T-helper 2 cell (primary cell): ENCODE measurements at regions not wholly inside any gene's neighbourhood (a gene's known extent, or its start where the extent isn't known, plus 50 kb on each side); places are given as distances from the start of the nearest gene placed in this dataset.
"Not testable (repeated sequence)": the region's sequence is repeated elsewhere in the genome, so short reads cannot be mapped to it uniquely, and the experiment has no call there.

Source experiments
- DNase-seq, 5 experiments: peaks; one replicate each; pipeline versions ENCODE4 v3.0.0 to v3.0.0-alpha.2; 2012 to 2022

GRCh38 chr13:111593490-111593889 is 273.0 kb downstream of the TEX29 start:
- DNase-seq: not testable (repeated sequence)

- no peak for DNase-seq
Observed at GRCh38 chr13:111594606-111595005, 274.2 kb downstream of the TEX29 start.

- DNase-seq: no peak
Observed at GRCh38 chr13:111595276-111595675, 274.8 kb downstream of the TEX29 start.

GRCh38 chr13:111595791-111596190 is 275.3 kb downstream of the TEX29 start:
- no peak for DNase-seq

GRCh38 chr13:111597191-111597611 is 276.8 kb downstream of the TEX29 start:
- no peak for DNase-seq

- no peak for DNase-seq
Observed at GRCh38 chr13:111597618-111598017, 277.2 kb downstream of the TEX29 start.

GRCh38 chr13:111598747-111599146 is 278.3 kb downstream of the TEX29 start:
- DNase-seq: no peak

- no peak for DNase-seq
Observed at GRCh38 chr13:111599791-111600190, 279.3 kb downstream of the TEX29 start.

GRCh38 chr13:111602874-111603273 is 282.4 kb downstream of the TEX29 start:
- no peak for DNase-seq

- no peak for DNase-seq
Observed at GRCh38 chr13:111604097-111604496, 283.7 kb downstream of the TEX29 start.

GRCh38 chr13:111608556-111608955 is 288.1 kb downstream of the TEX29 start:
- DNase-seq: no peak

- no peak for DNase-seq
Observed at GRCh38 chr13:111609631-111610030, 289.2 kb downstream of the TEX29 start.

GRCh38 chr13:111610081-111610480 is 289.6 kb downstream of the TEX29 start:
- no peak for DNase-seq

GRCh38 chr13:111610879-111611278 is 290.4 kb downstream of the TEX29 start:
- no peak for DNase-seq

GRCh38 chr13:111611651-111612050 is 291.2 kb downstream of the TEX29 start:
- no peak for DNase-seq

GRCh38 chr13:111612886-111613285 is 292.4 kb downstream of the TEX29 start:
- no peak for DNase-seq

GRCh38 chr13:111614009-111614408 is 293.6 kb downstream of the TEX29 start:
- DNase-seq: no peak

- no peak for DNase-seq
Observed at GRCh38 chr13:111614613-111615012, 294.2 kb downstream of the TEX29 start.

GRCh38 chr13:111616203-111616602 is 295.8 kb downstream of the TEX29 start:
- no peak for DNase-seq

- DNase-seq: no peak
Observed at GRCh38 chr13:111620166-111620565, 299.7 kb downstream of the TEX29 start.

GRCh38 chr13:111620586-111620985 is 300.1 kb downstream of the TEX29 start:
- DNase-seq: no peak

GRCh38 chr13:111621164-111621563 is 300.7 kb downstream of the TEX29 start:
- DNase-seq: no peak

GRCh38 chr13:111622051-111622531 is 301.6 kb downstream of the TEX29 start:
- DNase-seq: no peak

- DNase-seq: no peak
Observed at GRCh38 chr13:111623208-111623607, 302.8 kb downstream of the TEX29 start.

- no peak for DNase-seq
Observed at GRCh38 chr13:111623743-111624505, 303.5 kb downstream of the TEX29 start.
